Stimulated activated CD4-positive, alpha-beta T cell treated with anti-CD3 and anti-CD28 coated beads, TNF-alpha, amount 100 ng/mL, for 24 hours (primary cell): ENCODE measurements at regions not wholly inside any gene's neighbourhood (a gene's known extent, or its start where the extent isn't known, plus 50 kb on each side); places are given as distances from the start of the nearest gene placed in this dataset.

Experiments
- DNase-seq, 3 experiments: peaks; one replicate each; pipeline ENCODE4 v3.0.0-alpha.2; 2020; ENCODE audit warnings: low read depth in 3 of 3

DNA sequence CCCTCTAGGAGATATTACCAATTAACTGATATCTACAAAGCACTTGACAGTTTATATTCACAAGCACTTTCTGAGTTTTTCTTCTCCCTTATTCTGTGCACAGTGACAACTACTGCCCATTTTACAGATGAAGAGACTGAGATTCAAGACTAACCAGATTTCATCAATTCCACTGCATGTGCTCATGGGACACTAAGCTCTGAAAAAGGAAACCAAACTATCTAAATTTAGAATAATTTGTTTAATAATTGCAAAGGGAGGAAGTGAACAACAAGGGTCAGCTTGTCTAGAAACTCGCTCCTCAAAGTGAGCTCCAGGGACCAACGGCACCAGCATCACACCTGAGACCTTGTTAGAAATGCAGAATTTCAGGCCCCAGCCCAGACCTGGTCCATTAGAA lies 50.8 kb upstream of the MYLIP start:
- no peak for DNase-seq

DNA sequence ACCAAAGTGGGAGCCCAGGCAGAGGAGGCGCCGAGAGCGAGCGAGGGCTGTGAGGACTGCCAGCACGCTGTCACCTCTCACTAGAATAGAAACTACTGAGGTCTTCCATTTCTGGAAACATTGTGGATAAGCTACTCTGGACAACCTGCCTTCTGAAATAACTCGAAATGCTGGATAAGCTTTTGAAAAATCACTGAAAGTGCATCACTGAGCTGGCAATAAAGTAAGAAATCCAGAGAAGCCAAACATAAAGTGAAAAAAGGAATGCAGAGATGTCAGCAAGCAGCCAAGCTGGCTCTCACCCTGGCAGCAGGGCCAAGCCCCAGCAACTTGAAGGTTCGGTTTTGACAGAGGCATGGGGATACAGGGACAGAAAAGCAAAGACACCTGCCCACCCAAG lies 59.2 kb upstream of the MYLIP start:
- no peak for DNase-seq

DNA sequence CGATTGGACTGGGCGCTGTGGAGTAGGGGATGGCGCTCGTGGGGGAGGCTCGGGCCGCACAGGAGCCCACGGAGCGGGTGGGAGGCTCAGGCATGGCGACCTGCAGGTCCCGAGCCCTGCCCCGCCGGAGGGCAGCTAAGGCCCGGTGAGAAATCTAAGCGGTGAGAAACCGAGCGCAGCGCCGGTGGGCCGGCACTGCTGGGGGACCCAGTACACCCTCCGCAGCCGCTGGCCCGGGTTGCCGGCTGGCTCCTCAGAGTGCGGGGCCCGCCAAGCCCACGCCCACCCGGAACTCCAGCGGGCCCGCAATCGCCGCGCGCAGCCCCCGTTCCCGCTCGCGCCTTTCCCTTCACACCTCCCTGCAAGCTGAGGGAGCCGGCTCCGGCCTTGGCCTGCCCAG lies 59.7 kb upstream of the MYLIP start:
- DNase-seq: no peak

DNA sequence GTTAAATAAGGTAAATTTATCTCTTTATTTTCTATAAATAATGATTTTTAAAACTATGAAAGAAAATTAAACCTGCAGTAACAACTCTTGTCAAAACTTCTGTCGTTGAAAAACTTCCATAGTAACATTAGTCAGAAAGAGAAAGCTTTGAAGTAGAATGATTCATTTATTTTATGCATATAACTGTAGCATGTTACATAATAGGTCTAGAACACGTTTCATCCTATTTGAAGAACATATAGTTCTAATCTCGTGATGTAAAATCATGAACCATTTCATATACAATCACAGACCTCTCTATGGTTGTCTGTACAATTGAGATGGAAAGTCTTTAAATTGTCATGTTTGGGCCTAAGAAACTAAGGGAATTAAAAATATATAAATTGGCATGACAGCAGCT lies 61.3 kb upstream of the MYLIP start:
- DNase-seq: no peak

DNA sequence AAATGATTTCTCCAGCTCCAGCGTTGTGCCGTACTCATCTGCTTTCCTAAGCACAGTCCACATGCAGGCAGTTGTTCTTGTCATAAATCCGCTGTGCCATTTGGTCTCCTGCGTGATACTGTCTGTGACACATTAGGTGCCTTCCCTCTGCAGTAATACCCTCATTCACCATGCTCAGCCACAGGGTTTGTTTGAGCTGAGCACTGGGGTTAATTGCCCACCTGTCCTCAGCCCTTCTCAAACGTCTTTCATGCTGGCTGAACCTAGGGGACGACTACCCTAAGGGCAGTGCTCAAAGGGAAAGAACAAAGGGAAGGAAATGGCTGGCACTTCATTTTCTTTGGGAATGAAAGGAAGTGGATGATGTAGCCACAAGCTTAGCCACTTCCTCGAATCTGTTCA lies 64.2 kb upstream of the MYLIP start:
- DNase-seq: no peak

DNA sequence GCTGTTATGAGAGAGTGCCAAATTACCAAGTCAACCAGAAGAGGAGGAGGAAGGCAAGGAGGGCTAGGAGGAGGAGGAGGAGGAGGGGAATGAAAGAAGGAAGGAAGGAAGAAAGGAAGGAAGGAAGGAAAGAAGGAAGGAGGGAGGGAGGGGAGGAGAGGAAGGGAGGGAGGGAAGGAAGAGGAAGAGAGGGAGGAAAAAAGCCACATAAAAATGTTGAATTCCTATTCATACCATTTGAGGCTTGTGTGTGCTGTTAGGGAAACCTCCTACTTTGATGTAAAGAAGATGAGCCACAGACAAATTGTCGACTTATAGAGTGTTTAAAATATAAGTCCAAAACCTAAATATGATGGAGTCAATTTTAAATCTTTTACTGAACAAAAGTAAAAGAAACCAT lies 65.3 kb upstream of the MYLIP start:
- DNase-seq: no peak

DNA sequence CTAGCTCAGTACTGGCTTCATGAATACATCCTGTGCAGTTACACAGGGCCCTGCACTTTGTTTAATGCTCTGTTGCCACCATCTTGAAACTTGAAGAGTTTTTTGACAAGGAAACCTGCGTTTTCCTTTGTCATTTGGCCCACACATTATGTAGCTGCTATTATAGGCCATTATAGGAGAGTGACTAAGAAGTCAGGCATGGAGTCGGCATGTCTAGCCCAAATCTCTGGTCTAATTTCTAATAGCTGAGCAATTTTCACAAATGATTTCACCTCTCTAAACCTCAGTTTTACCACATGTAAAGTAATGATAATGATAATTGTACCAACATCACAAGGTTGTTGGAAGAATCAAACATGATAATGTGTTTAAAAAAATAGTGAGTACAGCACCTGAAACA lies 67.1 kb upstream of the MYLIP start:
- no peak for DNase-seq

DNA sequence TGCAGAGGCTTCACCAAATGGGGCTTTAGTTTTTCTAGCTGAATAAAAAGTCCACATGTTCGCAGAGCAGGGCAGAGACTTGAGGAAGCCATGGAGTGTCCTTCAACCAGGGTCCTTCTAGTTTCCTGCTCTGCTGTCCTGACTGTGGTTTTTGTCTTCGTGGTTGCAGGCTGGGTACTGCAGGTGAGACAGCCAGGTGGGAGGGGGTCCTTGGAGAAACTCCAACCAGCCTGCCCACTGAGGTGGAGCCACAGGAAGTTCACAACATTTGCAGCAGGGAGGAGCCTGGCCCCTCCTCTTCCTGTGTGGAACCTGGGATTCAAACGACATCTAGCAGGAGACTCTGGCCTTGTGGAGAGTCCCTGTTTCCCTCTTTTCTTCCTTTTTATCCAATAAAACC lies 68.8 kb upstream of the MYLIP start:
- no peak for DNase-seq

DNA sequence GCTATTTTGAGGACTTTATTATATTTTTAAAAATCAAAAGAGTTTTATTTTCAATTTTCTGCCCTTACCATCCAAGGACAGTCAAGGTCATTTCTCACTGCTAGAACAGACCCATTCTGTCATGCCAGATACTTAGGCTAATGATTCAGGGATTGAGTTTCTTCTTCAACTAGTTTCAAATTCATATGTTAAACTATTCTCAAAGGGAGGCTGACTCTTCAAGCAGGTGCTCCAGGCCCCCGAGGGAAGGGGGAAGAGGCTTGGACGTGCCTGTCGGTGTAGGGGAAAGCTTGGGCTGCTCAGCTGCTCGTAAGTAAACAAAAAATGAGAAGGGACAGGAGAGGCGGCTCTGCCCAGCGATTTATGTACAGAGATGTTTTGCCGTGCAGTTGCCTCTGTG lies 69.4 kb upstream of the MYLIP start:
- no peak for DNase-seq

DNA sequence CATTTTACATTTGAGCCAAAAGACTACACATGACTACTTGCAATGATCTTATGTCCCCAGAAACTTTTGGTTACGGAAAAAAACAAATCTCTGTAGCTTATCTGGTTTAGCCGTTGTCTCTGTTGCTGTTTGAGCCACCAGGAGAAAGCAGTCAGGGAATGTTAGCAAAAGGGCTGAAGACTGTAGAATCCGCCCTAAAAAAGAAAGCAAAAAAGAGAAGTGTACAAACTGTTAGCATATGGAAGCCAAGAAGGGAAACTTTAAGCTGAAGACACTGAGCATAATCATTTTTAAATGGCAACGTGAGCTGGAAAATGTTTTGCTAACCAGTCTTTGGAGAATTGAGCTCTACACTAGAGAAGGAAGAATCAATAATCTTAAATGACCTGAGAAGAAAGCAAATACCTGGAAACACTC lies 69.9 kb upstream of the MYLIP start:
- DNase-seq: no peak

DNA sequence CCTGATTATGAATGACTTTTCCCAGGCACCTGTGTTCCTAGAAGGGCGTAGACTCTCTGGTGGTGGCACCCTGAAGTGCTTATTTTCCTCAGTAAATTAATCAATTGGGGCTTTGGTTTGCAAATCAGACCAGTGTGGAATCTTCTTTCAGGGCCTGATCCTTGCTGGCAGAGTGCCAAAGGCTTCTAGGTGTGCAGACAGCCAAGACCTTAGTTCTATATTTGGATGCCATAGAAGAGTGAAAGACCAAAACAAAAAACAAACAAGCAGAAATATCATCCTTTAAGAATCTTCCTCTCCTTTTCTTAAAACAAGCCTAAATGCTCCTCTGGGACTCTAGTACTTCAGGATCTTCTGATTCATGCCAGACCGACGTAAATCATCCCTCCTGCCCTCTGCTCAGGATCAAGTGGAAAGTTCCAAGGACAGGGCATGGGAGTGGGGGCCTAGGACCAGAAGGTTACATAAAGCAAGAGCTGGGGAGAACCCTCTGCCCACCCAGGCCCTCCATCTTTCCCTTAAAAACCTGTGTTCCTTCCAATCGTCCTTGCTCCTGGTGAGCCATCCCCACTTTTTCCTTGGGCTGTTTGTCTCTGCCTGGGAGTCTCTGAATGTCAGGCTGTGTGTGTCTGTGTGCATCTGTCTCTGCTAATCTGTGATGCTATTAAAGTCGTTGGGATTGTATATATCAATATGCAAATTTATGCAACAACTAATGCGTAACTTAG lies 70.5 kb upstream of the MYLIP start:
- DNase-seq: no peak

DNA sequence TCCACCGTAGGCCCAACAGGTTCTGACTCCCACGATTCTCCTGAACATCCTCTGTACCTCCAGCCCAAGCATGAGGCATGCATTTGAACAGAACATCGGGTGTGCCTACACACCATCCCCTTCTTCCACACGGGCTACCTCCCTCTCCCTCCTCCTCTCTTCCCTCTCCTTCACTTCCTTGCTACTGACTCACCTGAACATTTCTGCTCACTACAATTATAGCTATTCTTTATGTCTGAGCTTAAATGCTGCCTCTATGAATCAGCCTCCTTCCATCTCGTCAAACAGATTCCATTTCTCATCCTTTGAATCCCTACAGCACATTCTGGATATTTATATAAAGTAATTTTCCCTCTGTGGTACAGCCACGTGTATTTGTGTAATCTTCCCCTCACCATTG lies 71.4 kb upstream of the MYLIP start:
- DNase-seq: no peak

DNA sequence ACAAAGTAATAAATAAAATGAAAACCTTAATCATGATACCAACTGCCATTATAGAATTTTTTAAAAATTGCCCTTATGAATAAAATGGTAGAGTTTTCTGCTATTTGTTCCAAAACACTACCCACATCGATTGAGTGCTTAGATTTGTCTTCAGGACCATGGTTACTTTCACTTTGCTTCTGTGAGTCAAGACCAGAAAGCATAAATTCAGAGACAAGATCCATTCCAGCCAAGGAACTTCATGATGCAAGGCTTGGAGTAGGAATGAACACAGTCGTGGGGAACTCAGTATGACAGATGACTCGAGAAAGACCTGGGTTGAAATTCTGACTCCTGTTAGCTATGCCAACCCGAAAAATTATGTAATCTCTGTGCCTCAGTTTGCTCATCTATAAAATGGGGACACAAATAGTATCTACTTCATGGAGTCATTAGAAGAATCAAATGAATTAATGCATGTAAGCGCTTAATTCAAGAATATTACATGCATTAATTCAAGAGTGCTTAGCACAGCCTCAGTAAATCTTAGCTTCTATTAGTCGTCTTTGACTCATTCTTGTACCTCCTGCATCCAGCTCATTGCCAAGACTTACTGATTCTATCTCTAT lies 72.5 kb upstream of the MYLIP start:
- no peak for DNase-seq

DNA sequence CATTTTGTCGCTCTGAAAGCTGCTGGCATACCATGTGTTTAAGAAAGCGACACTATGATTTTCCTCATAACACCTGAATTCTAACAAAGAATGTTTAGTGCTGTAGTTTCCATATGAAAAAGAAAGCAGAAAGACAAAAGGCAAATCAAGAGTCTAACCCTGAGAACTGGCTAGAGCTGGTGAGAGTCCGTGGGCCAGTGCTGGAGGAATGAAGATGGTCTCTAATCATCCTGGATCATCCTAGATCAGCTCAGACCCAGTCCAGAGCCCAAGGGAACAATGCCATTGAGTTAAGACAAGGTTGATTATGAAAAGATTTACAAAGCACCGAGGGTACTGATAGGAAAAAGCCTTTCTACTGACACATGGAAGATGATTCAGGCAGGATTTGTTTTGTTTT lies 73.0 kb upstream of the MYLIP start:
- no peak for DNase-seq

DNA sequence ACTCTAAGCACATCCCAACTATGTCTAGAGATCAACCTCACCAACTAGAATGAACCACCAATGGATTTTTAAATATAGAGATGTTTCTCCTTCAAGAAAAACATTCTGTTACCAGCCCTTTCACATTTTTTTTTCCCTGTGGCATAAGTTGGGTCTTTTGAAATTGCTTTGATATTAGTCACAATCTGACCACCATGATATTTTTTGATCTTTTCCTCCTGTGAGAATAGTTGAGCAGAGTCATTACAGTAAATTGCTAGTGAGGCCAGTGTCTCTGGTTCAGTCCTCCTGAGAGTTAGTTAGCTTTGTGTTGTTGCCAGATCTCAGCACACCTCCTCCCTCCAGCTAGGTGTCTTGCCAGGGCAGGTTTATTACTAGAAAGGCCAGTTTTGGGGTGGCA lies 79.7 kb upstream of the MYLIP start:
- no peak for DNase-seq

DNA sequence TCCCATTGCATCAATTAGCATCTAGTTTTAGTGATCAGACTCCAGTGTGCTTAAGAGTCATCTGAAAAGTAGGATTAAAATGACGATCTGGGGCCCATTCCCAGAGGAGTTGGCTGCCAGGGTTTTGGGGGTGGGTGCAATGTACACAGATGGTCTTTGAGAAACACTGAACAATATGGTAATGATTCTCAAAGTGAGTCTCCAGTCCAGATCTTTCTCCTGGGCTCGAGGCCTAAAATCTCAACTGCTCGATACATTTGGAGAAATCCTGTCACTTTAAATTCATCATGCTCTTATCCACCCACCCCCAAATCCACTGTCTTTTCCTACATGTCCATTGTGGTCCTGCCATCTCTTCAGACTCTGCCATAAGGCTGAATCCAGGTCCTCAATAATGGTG lies 80.7 kb upstream of the MYLIP start:
- no peak for DNase-seq

DNA sequence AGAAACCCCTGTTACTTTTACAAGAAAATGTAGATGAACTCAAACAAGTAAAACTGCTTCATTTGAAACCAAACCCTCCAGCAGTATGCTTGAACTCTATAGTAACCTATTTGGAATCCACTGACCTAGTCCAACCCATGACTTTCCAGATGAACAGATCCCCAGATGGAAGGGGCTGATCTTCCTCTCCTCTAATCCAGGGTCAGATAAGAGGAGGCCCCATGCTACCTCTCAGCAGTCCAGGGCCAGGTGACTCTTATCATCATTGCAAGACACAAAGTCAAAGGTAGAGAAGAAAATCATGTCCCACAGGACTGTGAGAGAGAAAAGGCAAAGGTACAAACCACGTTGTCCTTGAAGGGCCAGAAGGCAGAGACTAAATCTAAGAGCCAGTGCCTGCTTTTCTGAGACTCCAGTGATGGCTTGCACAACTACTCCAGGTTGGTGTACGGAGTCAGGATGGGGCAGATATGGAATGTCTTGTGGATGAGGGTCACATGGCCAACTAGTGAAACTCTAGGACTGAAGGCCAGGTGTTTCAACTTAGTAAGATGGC lies 81.4 kb upstream of the MYLIP start:
- DNase-seq: no peak

DNA sequence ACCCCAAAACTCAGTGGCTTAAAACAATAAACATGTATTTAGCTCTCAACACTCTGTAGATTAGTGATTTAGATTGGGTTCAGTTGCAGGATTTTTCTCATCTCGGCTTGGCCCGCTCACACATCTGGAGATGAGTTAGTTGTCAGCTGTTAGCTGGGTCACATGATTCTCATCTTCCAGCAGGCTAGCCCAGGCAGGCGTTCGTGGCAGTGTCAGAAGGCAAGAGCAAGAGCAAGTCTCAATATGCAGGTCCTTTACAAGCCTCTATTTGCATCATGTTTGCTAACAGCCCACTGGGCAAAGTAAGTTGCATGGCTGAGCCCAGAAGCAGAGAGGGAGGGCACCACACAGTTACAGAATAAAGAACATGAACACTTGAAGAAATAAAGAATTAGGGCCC lies 83.6 kb upstream of the MYLIP start:
- no peak for DNase-seq

DNA sequence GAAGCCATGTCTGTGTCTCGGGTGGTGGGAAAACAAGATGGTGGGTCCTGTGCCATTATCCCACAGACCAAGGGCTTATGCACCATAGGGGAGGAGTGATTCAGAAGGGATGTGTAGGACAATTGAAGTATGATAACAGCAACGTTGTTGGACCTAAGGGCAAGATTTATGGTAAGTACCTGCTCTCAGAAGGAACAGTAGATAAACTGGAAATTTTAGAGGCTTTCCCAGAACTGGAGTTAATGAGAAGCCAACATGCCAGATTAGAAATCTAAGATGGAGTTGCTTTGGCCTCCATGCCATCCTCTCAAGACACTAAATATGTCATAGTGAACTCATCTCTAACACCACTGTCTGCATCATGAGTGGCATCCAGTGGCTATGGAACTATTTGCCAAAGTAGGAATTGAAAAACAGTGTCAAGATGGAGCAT lies 84.7 kb upstream of the MYLIP start:
- no peak for DNase-seq

DNA sequence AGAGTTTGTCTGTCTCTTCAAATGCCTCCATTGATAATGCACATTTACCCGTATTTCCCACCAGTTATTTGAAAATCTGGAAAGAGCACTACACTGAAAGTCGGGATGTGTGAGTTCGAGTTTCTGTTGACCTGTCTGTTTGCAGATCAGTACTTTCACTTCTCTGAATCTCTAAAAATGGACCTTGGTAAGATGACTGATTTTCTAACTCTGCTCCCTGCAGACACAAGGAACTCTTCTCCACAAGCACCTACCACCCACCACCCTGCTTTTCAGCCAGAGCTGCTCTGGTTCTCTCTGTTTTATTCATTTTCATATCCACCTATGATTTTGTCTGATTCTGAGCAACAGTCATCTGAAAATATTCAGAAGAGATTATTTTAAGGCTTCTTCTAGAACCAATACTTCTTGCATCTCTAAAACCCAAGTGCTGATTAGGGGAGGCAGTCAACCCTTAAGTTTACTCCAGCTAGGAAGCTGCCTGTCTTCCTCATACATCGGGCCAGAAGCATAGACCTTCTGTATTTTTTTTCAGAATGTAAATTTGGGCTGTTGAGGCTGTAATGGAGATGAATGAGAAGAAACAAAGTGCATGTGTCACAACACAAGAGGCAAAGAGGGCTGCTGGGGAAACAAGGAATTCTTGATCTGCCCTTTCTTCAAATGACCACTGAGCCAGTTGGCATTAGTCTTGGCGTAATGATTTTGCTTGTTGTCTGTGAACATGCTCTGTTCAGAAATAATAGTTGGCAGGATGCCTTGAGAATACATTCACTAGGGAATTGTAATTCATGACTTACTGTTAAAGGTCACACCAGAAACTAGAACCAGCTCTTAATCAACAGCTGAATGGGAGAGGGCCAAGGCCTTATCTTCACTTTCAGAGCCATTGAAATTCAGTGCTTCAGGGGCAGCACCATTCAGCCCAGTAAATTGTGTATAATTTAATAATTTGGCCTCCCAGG lies 85.4 kb upstream of the MYLIP start:
- no peak for DNase-seq

DNA sequence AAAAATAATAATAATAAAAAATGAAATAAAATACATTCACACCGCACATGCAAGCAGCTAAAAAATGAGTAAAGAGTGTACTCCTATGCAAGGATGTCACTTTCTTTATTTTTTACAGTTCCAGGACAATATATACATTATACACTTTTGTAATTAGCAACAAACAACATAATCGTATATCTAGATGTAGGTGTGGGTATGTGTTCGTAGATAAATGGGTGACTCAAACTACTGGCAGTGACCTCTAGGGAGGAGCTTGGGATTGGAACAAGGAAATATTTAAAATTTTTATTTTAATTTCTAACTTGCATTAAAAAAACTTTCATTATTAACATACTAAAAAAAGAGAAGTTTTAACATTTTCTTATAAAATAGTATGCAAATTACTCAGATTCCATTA lies 86.1 kb upstream of the MYLIP start:
- DNase-seq: no peak

DNA sequence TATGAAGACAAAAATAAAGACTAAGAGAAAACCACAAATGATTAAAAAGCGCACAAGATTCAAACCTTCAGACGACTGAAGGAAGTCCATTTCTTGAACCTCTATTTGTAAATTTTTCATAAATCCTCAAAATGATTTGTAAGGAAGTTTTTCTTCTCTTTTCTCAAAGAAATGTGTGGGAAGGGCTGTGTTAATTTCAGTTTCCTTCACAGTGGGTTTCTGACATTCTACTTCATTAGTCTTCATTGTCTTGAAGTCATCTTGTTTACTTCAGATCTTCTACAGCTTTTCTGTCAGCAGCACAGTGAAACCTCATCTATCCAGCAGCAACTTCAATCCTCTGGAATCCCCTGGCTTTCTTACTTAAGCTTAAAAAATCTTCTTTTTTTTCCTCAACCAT lies 87.6 kb upstream of the MYLIP start:
- DNase-seq: no peak

DNA sequence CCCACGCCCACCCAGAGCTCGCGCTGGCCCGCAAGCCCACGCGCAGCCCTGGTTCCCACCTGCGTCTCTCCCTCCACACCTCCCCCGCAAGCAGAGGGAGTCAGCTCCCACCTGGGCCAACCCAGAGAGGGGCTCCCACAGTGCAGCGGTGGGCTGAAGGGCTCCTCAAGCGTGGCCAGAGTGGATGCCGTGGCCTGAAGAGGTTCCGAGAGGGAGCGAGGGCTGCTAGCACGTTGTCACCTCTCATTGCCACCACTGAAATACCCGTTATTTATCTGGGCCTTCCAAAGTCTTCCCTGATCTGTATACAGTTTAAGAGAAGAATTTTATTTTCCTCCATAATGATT lies 88.3 kb upstream of the MYLIP start:
- no peak for DNase-seq
